Common myeloid progenitor, CD34-positive (primary cell): ENCODE measurements at regions not wholly inside any gene's neighbourhood (a gene's known extent, or its start where the extent isn't known, plus 50 kb on each side); places are given as distances from the start of the nearest gene placed in this dataset.

Experiments
- CTCF ChIA-PET: fragments of 350-600 bp; sonication (Branson Sonifier 250); formaldehyde crosslinking; loops from one replicate; lab custom pipeline; 2021; ENCODE audit warnings: antibody characterized with exemption; lab: Charles Lee
- POLR2A ChIA-PET: fragments of 350-600 bp; sonication (Branson Sonifier 250); formaldehyde crosslinking; loops from one replicate; lab custom pipeline; 2021; ENCODE audit warnings: antibody characterized with exemption; lab: Charles Lee
- DNase-seq, 3 donors: peaks; one replicate each; pipeline versions ENCODE4 v3.0.0 to v3.0.0-alpha.2; 2013
- H3K27ac ChIP-seq, 2 experiments: 1 replicate in 1 of 2; 2 replicates in 1 of 2; pipeline ENCODE4 v1.7.0; 2013; ENCODE audit warnings: inconsistent platforms in 2 of 2, low read length in 2 of 2, mild to moderate bottlenecking in 2 of 2, low read depth in 1 of 2, moderate library complexity in 1 of 2; ENCODE audit not compliant: severe bottlenecking in 2 of 2, insufficient read depth in 1 of 2, poor library complexity in 1 of 2
- H3K27me3 ChIP-seq, 5 experiments: replicated peaks in 2 of 5; 1 replicate in 3 of 5; 2 replicates in 2 of 5; pipeline versions ENCODE4 v1.6.1 to v1.7.0; 2013; ENCODE audit warnings: low read length in 4 of 5, mild to moderate bottlenecking in 2 of 5, moderate library complexity in 2 of 5, inconsistent platforms in 1 of 5; ENCODE audit not compliant: insufficient read depth in 5 of 5, control insufficient read depth in 4 of 5
- H3K36me3 ChIP-seq, 4 experiments: 1 replicate in 2 of 4; 2 replicates in 2 of 4; pipeline versions ENCODE4 v1.6.1 to v1.7.0; 2013; ENCODE audit warnings: low read length in 3 of 4, control low read depth in 1 of 4, mild to moderate bottlenecking in 1 of 4; ENCODE audit not compliant: control insufficient read depth in 4 of 4, insufficient read depth in 4 of 4
- H3K4me1 ChIP-seq, 4 experiments: 1 replicate in 3 of 4; 2 replicates in 1 of 4; pipeline versions ENCODE4 v1.6.1 to v1.7.1; 2013; ENCODE audit warnings: low read length in 3 of 4, mild to moderate bottlenecking in 3 of 4, control low read depth in 1 of 4, inconsistent platforms in 1 of 4, moderate library complexity in 1 of 4; ENCODE audit not compliant: control insufficient read depth in 4 of 4, insufficient read depth in 4 of 4; ENCODE audit errors: control extremely low read depth in 1 of 4
- H3K4me3 ChIP-seq, 7 experiments: 1 replicate in 4 of 7; 2 replicates in 3 of 7; pipeline versions ENCODE4 v1.5.1 to v1.7.0; 2013; ENCODE audit warnings: mild to moderate bottlenecking in 7 of 7, low read length in 6 of 7, moderate library complexity in 6 of 7, inconsistent platforms in 2 of 7, low read depth in 2 of 7, control low read depth in 1 of 7; ENCODE audit not compliant: insufficient read depth in 4 of 7, control insufficient read depth in 1 of 7; ENCODE audit errors: extremely low read depth in 1 of 7
- H3K9me3 ChIP-seq, 5 experiments: 1 replicate in 4 of 5; 2 replicates in 1 of 5; pipeline versions ENCODE4 v1.6.1 to v1.7.1; 2013; ENCODE audit warnings: low read length in 4 of 5, mild to moderate bottlenecking in 2 of 5, inconsistent platforms in 1 of 5, low read depth in 1 of 5, moderate library complexity in 1 of 5; ENCODE audit not compliant: control insufficient read depth in 4 of 5, insufficient read depth in 2 of 5; ENCODE audit errors: control extremely low read depth in 1 of 5
- WGBS: methylation state at CpG from one replicate; pipeline ENCODE4 v1.1.5; 2013; ENCODE audit not compliant: insufficient coverage; 5-methylcytosine and 5-hydroxymethylcytosine counted together

DNA sequence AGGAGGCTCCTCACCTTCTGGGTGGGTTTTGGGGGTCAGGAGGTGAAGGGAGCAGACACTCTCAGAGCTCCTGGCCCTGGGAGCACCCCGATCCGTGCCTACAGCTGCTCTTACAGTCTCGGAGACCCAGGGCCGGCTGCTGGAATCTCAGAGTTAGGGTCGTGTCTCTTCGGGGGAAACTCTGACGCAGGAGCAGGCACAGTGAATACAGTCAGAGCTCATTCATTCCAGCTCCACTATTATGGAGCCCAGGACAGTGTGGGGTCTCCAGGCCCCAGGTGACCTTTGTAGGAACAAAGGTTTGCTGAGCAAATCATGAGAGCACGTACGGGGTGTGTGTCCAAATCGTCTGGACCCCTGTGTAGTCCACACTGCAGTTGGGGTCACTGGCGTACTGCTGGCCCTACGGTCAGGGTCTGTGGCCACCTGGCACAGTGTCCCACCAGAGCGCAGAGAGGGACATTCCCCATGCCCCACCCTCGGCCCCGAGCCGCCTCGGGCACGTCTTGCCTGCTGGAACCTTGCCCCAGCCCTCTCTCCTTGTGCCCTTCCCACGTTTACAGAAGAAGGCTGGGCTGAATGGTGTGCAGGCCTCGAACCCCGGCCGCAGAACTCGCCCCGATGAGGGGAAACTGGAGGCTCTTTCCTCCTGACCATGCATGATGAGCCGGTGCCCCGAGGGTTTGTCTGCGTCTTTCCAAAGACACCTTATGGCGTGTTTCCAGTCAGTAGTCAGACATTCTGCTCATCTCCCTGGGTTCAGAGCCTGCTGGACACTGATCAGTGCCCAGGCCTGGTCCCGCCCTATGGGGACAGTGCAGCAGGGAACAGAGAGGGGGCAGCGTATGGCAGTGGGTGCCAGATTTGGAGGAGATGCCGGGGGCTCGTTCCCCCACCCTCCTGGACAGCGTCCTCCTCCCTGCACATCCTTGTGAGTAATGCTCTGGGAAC lies 1166.6 kb downstream of the BRD1 start:
- no peaks in the 10 kb centered on the region for H3K36me3 ChIP-seq
- H3K27me3 ChIP-seq = no peaks in the 10 kb centered on the region
- no peak overlapping the region for H3K27ac ChIP-seq
- H3K9me3 ChIP-seq = peaks cover 0 to 11% (median 7%) of the 10 kb centered on the region in 5 experiments
- CTCF ChIA-PET = no interaction called here
- DNase-seq = no peak
- POLR2A ChIA-PET = no interaction called here
- no peaks in the 10 kb centered on the region for H3K4me1 ChIP-seq
- no peak overlapping the region for H3K4me3 ChIP-seq
- 85% methylated on average over 31 of the region's 33 CpGs for WGBS

GRCh38 chr22:48660104-48660789 lies 1167.4 kb downstream of the BRD1 start:
- DNase-seq = no peak
- no peaks in the 10 kb centered on the region for H3K4me1 ChIP-seq
- no peak overlapping the region for H3K4me3 ChIP-seq
- ChIA-PET POLR2A (no interaction called here), CTCF (no interaction called here)
- no peak overlapping the region for H3K27ac ChIP-seq
- H3K9me3 ChIP-seq = peaks cover 0 to 11% (median 7%) of the 10 kb centered on the region in 5 experiments
- no peaks in the 10 kb centered on the region for H3K36me3 ChIP-seq
- no peaks in the 10 kb centered on the region for H3K27me3 ChIP-seq
- WGBS = 80% methylated on average over 11 of the region's 22 CpGs

- POLR2A ChIA-PET = no interaction called here
- Histone ChIP-seq H3K4me1 (no peaks in the 10 kb centered on the region), H3K36me3 (no peaks in the 10 kb centered on the region), H3K27ac (no peak overlapping the region), H3K27me3 (no peaks in the 10 kb centered on the region), H3K4me3 (no peak overlapping the region), H3K9me3 (peaks cover 0 to 10% (median 7%) of the 10 kb centered on the region in 5 experiments)
- no peak for DNase-seq
- CTCF ChIA-PET = no interaction called here
- 90% methylated on average over 8 of the region's 8 CpGs for WGBS
Measured at GRCh38 chr22:48659404-48659996, 1168.2 kb downstream of the BRD1 start.

DNA sequence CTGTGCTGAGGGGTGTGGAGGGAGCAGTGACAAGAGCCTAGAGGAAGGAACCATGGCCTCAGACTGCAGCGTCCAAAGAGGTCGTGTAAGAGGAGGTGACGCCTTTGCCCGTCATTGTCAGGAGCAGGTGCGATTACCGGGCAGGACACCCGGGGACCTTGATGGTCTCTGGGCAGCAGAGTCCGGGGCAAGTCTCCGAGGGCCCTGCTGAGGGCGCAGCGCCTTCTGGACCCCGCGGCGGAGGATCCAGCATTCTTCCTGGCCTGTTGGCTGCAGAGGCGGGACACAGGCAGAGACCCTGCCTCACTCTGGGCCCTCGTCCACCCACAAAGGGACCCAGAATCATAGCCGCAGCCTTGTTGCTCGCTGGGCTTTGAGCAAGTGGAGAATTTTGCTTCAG lies 1168.8 kb downstream of the BRD1 start:
- Histone ChIP-seq H3K27me3 (no peaks in the 10 kb centered on the region), H3K27ac (no peak overlapping the region), H3K4me1 (no peaks in the 10 kb centered on the region), H3K4me3 (no peak overlapping the region), H3K36me3 (no peaks in the 10 kb centered on the region), H3K9me3 (peaks cover 0 to 10% (median 4%) of the 10 kb centered on the region in 5 experiments)
- CTCF ChIA-PET = no interaction called here
- no peak for DNase-seq
- POLR2A ChIA-PET = no interaction called here
- over 99% methylated on average over 18 of the region's 18 CpGs for WGBS

- Histone ChIP-seq H3K27me3 (no peaks in the 10 kb centered on the region), H3K4me3 (no peak overlapping the region), H3K9me3 (peaks cover 0 to 6% (median 0%) of the 10 kb centered on the region in 5 experiments), H3K4me1 (no peaks in the 10 kb centered on the region), H3K36me3 (no peaks in the 10 kb centered on the region), H3K27ac (no peak overlapping the region)
- ChIA-PET CTCF (no interaction called here), POLR2A (no interaction called here)
- WGBS = 98% methylated on average over 12 of the region's 15 CpGs
- no peak for DNase-seq
Measured at GRCh38 chr22:48658246-48658645, 1169.4 kb downstream of the BRD1 start.

- Histone ChIP-seq H3K4me3 (no peak overlapping the region), H3K27me3 (no peaks in the 10 kb centered on the region), H3K27ac (no peak overlapping the region), H3K9me3 (peaks cover 0 to 2% (median 0%) of the 10 kb centered on the region in 5 experiments), H3K36me3 (no peaks in the 10 kb centered on the region), H3K4me1 (no peaks in the 10 kb centered on the region)
- no peak for DNase-seq
- POLR2A ChIA-PET = no interaction called here
- 100% methylated on average over 8 of the region's 9 CpGs for WGBS
- CTCF ChIA-PET = no interaction called here
Measured at GRCh38 chr22:48654492-48654891, 1173.2 kb downstream of the BRD1 start.

- WGBS = 83% methylated on average over 12 of the region's 18 CpGs
- no peak for DNase-seq
- Histone ChIP-seq H3K9me3 (peaks cover 0 to 2% (median 0%) of the 10 kb centered on the region in 5 experiments), H3K4me3 (no peak overlapping the region), H3K27ac (no peak overlapping the region), H3K36me3 (no peaks in the 10 kb centered on the region), H3K27me3 (no peaks in the 10 kb centered on the region), H3K4me1 (no peaks in the 10 kb centered on the region)
- POLR2A ChIA-PET = no interaction called here
- CTCF ChIA-PET = no interaction called here
Measured at GRCh38 chr22:48653929-48654328, 1173.7 kb downstream of the BRD1 start.
